GM18505 (cell line): ENCODE measurements at regions not wholly inside any gene's neighbourhood (a gene's known extent, or its start where the extent isn't known, plus 50 kb on each side); places are given as distances from the start of the nearest gene placed in this dataset.

Experiments
- ATAC-seq: cut with Tn5 transposase; IDR thresholded peaks from one replicate; pipeline ENCODE4 v1.9.1; 2021; ENCODE audit not compliant: unreplicated experiment
- POLR2A ChIP-seq: IDR thresholded peaks from 4 replicates; pipeline ENCODE4 v1.6.1; 2011; ENCODE audit warnings: borderline replicate concordance; ENCODE audit not compliant: insufficient read depth, insufficient read length; ENCODE audit errors: extremely low read depth

- TF ChIP-seq POLR2A = no peak
- ATAC-seq = no peak
Measured at GRCh38 chr21:28821276-28822122, 171.2 kb downstream of the LTN1 start.

GRCh38 chr21:28818663-28819278, 173.9 kb downstream of the LTN1 start:
- no peak for TF ChIP-seq POLR2A
- no peak for ATAC-seq

- ATAC-seq = no peak
Measured at GRCh38 chr21:28817871-28818270, 174.8 kb downstream of the LTN1 start.

GRCh38 chr21:28811860-28812259, 180.8 kb downstream of the LTN1 start:
- no peak for TF ChIP-seq POLR2A
- ATAC-seq = no peak

More at GRCh38 chr21:28817871-28818270, 174.8 kb downstream of the LTN1 start:
- no peak for TF ChIP-seq POLR2A

GRCh38 chr21:28810826-28811524, 181.7 kb downstream of the LTN1 start:
- no peak for TF ChIP-seq POLR2A
- ATAC-seq = no peak

GRCh38 chr21:28805885-28806284, 186.8 kb downstream of the LTN1 start:
- no peak for TF ChIP-seq POLR2A
- ATAC-seq = no peak

- TF ChIP-seq POLR2A = no peak
- no peak for ATAC-seq
Measured at GRCh38 chr21:28804089-28804670, 188.5 kb downstream of the LTN1 start.

- no peak for ATAC-seq
- TF ChIP-seq POLR2A = no peak
Measured at GRCh38 chr21:28801906-28802305, 190.8 kb downstream of the LTN1 start.

GRCh38 chr21:28799926-28800325, 192.8 kb downstream of the LTN1 start:
- TF ChIP-seq POLR2A = no peak
- no peak for ATAC-seq

- no peak for TF ChIP-seq POLR2A
- ATAC-seq = no peak
Measured at GRCh38 chr21:28798798-28799197, 193.9 kb downstream of the LTN1 start.

- TF ChIP-seq POLR2A = no peak
- no peak for ATAC-seq
Measured at GRCh38 chr21:28795251-28795650, 197.4 kb downstream of the LTN1 start.

GRCh38 chr21:28794371-28794851, 198.3 kb downstream of the LTN1 start:
- TF ChIP-seq POLR2A = no peak
- no peak for ATAC-seq

GRCh38 chr21:28793043-28793442, 199.6 kb downstream of the LTN1 start:
- ATAC-seq = no peak
- TF ChIP-seq POLR2A = no peak
